AG09319 (cell line): ENCODE measurements at regions not wholly inside any gene's neighbourhood (a gene's known extent, or its start where the extent isn't known, plus 50 kb on each side); places are given as distances from the start of the nearest gene placed in this dataset.
"Not testable (repeated sequence)": the region's sequence is repeated elsewhere in the genome, so short reads cannot be mapped to it uniquely, and the experiment has no call there.

Experiments used
- DNase-seq: peaks from one replicate; pipeline ENCODE4 v3.0.0-alpha.2; 2010; ENCODE audit warnings: low read depth; ENCODE audit errors: extremely low read depth
- CTCF ChIP-seq: IDR thresholded peaks from 2 replicates; pipeline ENCODE4 v1.5.1; 2011; ENCODE audit warnings: low read depth, mild to moderate bottlenecking, inconsistent platforms, low read length, moderate library complexity

GRCh38 chr3:31105011-31105410, 210.6 kb upstream of the GADL1 start:
- no peak for DNase-seq
- no peak for TF ChIP-seq CTCF

GRCh38 chr3:31105438-31106077, 211.1 kb upstream of the GADL1 start:
- TF ChIP-seq CTCF, result no peak
- peak; percentile 73 for DNase-seq

- TF ChIP-seq CTCF, result no peak; the same call in none of the 2 replicates
- peak; percentile 30 for DNase-seq
These were observed 211.7 kb upstream of the GADL1 start for GRCh38 chr3:31106204-31106603.

- no peak for DNase-seq
- TF ChIP-seq CTCF, result no peak
These were observed 212.5 kb upstream of the GADL1 start for GRCh38 chr3:31106912-31107311.

GRCh38 chr3:31114929-31115283, 220.4 kb upstream of the GADL1 start:
- no peak for DNase-seq
- no peak for TF ChIP-seq CTCF

- not testable (repeated sequence) for DNase-seq
These were observed 221.1 kb upstream of the GADL1 start for GRCh38 chr3:31115531-31115930.

GRCh38 chr3:31116651-31117050, 222.2 kb upstream of the GADL1 start:
- no peak for DNase-seq
- no peak for TF ChIP-seq CTCF

- no peak for DNase-seq
- no peak for TF ChIP-seq CTCF
These were observed 223.4 kb upstream of the GADL1 start for GRCh38 chr3:31117854-31118253.
